H9 (cell line): ENCODE measurements at regions not wholly inside any gene's neighbourhood (a gene's known extent, or its start where the extent isn't known, plus 50 kb on each side); places are given as distances from the start of the nearest gene placed in this dataset.

Experiments
- DNase-seq: peaks from one replicate; pipeline ENCODE4 v3.0.0-alpha.2; 2017
- H2AFZ ChIP-seq: one replicate; pipeline ENCODE4 v1.6.1; 2013; ENCODE audit warnings: mild to moderate bottlenecking, low read length, control low read depth, moderate library complexity
- H2AK5ac ChIP-seq: 2 replicates; pipeline ENCODE4 v1.6.1; 2013; ENCODE audit warnings: low read length, control low read depth, mixed read lengths; ENCODE audit not compliant: insufficient read length
- H2BK120ac ChIP-seq: one replicate; pipeline ENCODE4 v1.6.1; 2013; ENCODE audit warnings: low read depth, mild to moderate bottlenecking, low read length, control low read depth, inconsistent platforms; ENCODE audit not compliant: poor library complexity, severe bottlenecking
- H2BK12ac ChIP-seq: 2 replicates; pipeline ENCODE4 v1.6.1; 2013; ENCODE audit warnings: low read length, control low read depth, mixed read lengths, low read depth; ENCODE audit not compliant: insufficient read length
- H2BK15ac ChIP-seq: 2 replicates; pipeline ENCODE4 v1.6.1; 2013; ENCODE audit warnings: low read depth, low read length, control low read depth
- H2BK20ac ChIP-seq: one replicate; pipeline ENCODE4 v1.6.1; 2013; ENCODE audit warnings: low read depth, mild to moderate bottlenecking, low read length, control low read depth, inconsistent platforms; ENCODE audit not compliant: poor library complexity, severe bottlenecking
- H2BK5ac ChIP-seq: 2 replicates; pipeline ENCODE4 v1.6.1; 2013; ENCODE audit warnings: low read length, control low read depth, mixed read lengths; ENCODE audit not compliant: insufficient read length
- H3K14ac ChIP-seq: 2 replicates; pipeline ENCODE4 v1.6.1; 2013; ENCODE audit warnings: low read length, control low read depth; ENCODE audit not compliant: insufficient read depth
- H3K18ac ChIP-seq: 2 replicates; pipeline ENCODE4 v1.6.1; 2013; ENCODE audit warnings: low read depth, mild to moderate bottlenecking, mixed read lengths, low read length, control low read depth; ENCODE audit not compliant: insufficient read length
- H3K23ac ChIP-seq: 2 replicates; pipeline ENCODE4 v1.6.1; 2013; ENCODE audit warnings: low read length, control low read depth, mixed read lengths, low read depth; ENCODE audit not compliant: insufficient read length
- H3K23me2 ChIP-seq: 2 replicates; pipeline ENCODE4 v1.6.1; 2013; ENCODE audit warnings: low read depth, mild to moderate bottlenecking, mixed read lengths, low read length, control low read depth; ENCODE audit not compliant: insufficient read length, poor library complexity, severe bottlenecking
- H3K27ac ChIP-seq: 2 replicates; pipeline ENCODE4 v1.5.1; 2013; ENCODE audit warnings: low read length, control low read depth, mixed read lengths, low read depth; ENCODE audit not compliant: insufficient read length
- H3K27me3 ChIP-seq: 2 replicates; pipeline ENCODE4 v1.6.1; 2013; ENCODE audit warnings: low read length, control low read depth, inconsistent platforms; ENCODE audit not compliant: insufficient read depth
- H3K4ac ChIP-seq: 2 replicates; pipeline ENCODE4 v1.6.1; 2013; ENCODE audit warnings: low read depth, mild to moderate bottlenecking, control low read depth, inconsistent platforms, low read length, moderate library complexity
- H3K4me1 ChIP-seq: 2 replicates; pipeline ENCODE4 v1.6.1; 2013; ENCODE audit warnings: low read length, control low read depth, inconsistent platforms; ENCODE audit not compliant: insufficient read depth
- H3K4me2 ChIP-seq: 2 replicates; pipeline ENCODE4 v1.6.1; 2013; ENCODE audit warnings: low read length, control low read depth, mixed read lengths; ENCODE audit not compliant: insufficient read length, insufficient read depth
- H3K56ac ChIP-seq: 2 replicates; pipeline ENCODE4 v1.6.1; 2013; ENCODE audit warnings: low read depth, mild to moderate bottlenecking, mixed read lengths, low read length, control low read depth; ENCODE audit not compliant: insufficient read length
- H3K79me1 ChIP-seq: 2 replicates; pipeline ENCODE4 v1.6.1; 2013; ENCODE audit warnings: low read depth, mild to moderate bottlenecking, moderate library complexity, low read length, control low read depth, inconsistent platforms; ENCODE audit not compliant: insufficient read depth, poor library complexity, severe bottlenecking
- H3K79me2 ChIP-seq: 2 replicates; pipeline ENCODE4 v1.6.1; 2013; ENCODE audit warnings: low read length, control low read depth, inconsistent platforms; ENCODE audit not compliant: insufficient read depth
- H3K9ac ChIP-seq: 2 replicates; pipeline ENCODE4 v1.6.1; 2013; ENCODE audit warnings: low read length, control low read depth, mixed read lengths; ENCODE audit not compliant: insufficient read length; ENCODE audit errors: extremely low read depth
- H3K9me3 ChIP-seq: one replicate; pipeline ENCODE4 v1.6.1; 2013; ENCODE audit warnings: low read depth, low read length, inconsistent platforms; ENCODE audit not compliant: control insufficient read depth
- H3T11ph ChIP-seq: one replicate; pipeline ENCODE4 v1.6.1; 2013; ENCODE audit warnings: mild to moderate bottlenecking, low read length, control low read depth, inconsistent platforms
- H4K20me1 ChIP-seq: one replicate; pipeline ENCODE4 v1.6.1; 2013; ENCODE audit not compliant: control insufficient read depth, insufficient read length, insufficient read depth
- H4K5ac ChIP-seq: 2 replicates; pipeline ENCODE4 v1.6.1; 2013; ENCODE audit warnings: low read depth, mild to moderate bottlenecking, mixed read lengths, low read length, control low read depth; ENCODE audit not compliant: insufficient read length
- H4K8ac ChIP-seq: replicated peaks from 2 replicates; pipeline ENCODE4 v1.6.1; 2013; ENCODE audit warnings: low read length, control low read depth, mixed read lengths, low read depth; ENCODE audit not compliant: insufficient read length
- H4K91ac ChIP-seq: 2 replicates; pipeline ENCODE4 v1.6.1; 2013; ENCODE audit warnings: low read depth, mild to moderate bottlenecking, moderate library complexity, mixed read lengths, low read length, control low read depth; ENCODE audit not compliant: insufficient read length
- H3K27ac Mint-ChIP-seq, 3 experiments: 2 replicates in 2 of 3; 3 replicates in 1 of 3; pipeline ENCODE4 v1.8.0; 2020 to 2021; ENCODE audit warnings: mixed read lengths in 3 of 3, mild to moderate bottlenecking in 1 of 3, moderate library complexity in 1 of 3
- H3K27me3 Mint-ChIP-seq: 2 replicates; pipeline ENCODE4 v1.8.0; 2021; ENCODE audit warnings: low read depth, mild to moderate bottlenecking, moderate library complexity, mixed read lengths
- H3K36me3 Mint-ChIP-seq, 3 experiments: 2 replicates in 2 of 3; 3 replicates in 1 of 3; pipeline ENCODE4 v1.8.0; 2020 to 2021; ENCODE audit warnings: low read depth in 3 of 3, mixed read lengths in 3 of 3; ENCODE audit not compliant: insufficient read depth in 1 of 3
- H3K4me1 Mint-ChIP-seq, 2 experiments: 2 replicates each; pipeline ENCODE4 v1.8.0; 2020; ENCODE audit warnings: mixed read lengths in 2 of 2
- H3K4me3 Mint-ChIP-seq, 2 experiments: 2 replicates in 1 of 2; 3 replicates in 1 of 2; pipeline ENCODE4 v1.8.0; 2020 to 2021; ENCODE audit warnings: mild to moderate bottlenecking in 2 of 2, mixed read lengths in 2 of 2, moderate library complexity in 1 of 2
- H3K9me3 Mint-ChIP-seq, 2 experiments: 2 replicates in 1 of 2; 3 replicates in 1 of 2; pipeline ENCODE4 v1.8.0; 2020; ENCODE audit warnings: mild to moderate bottlenecking in 2 of 2, mixed read lengths in 2 of 2, moderate library complexity in 1 of 2
- CTCF ChIP-seq: fragments of 200-600 bp; sonication (generic); conservative IDR thresholded peaks from 3 replicates; pipeline ENCODE4 v1.8.0; 2021; ENCODE audit warnings: antibody characterized with exemption, mild to moderate bottlenecking
- WGBS: extraction: QIAGEN DNeasy Blood & Tissue Kit; methylation state at CpG from one replicate; pipeline ENCODE4 v1.1.7; 2013; ENCODE audit warnings: missing lambda C conversion rate, low lambda C conversion rate, mixed read lengths; ENCODE audit not compliant: insufficient read length; ENCODE audit errors: extremely low coverage; 5-methylcytosine and 5-hydroxymethylcytosine counted together

GRCh38 chr1:224047538-224047937 is 66.4 kb upstream of the FBXO28 start:
- Histone ChIP-seq H2AK5ac (no peak overlapping the region), H3K14ac (no peak overlapping the region), H2BK5ac (no peak overlapping the region), H3K9ac (no peak overlapping the region), H3K79me1 (no peaks in the 10 kb centered on the region), H3K56ac (no peak overlapping the region), H3K79me2 (no peaks in the 10 kb centered on the region), H2BK120ac (no peak overlapping the region), H3K23ac (no peak overlapping the region), H2BK20ac (no peak overlapping the region), H4K5ac (no peak overlapping the region), H4K20me1 (no peaks in the 10 kb centered on the region), H3T11ph (no peak overlapping the region), H3K27me3 (no peaks in the 10 kb centered on the region), H2BK12ac (no peak overlapping the region), H3K4ac (no peak overlapping the region), H4K91ac (no peak overlapping the region), H3K4me2 (no peak overlapping the region), H3K27ac (no peak overlapping the region), H4K8ac (no peak overlapping the region), H3K23me2 (no peaks in the 10 kb centered on the region), H2BK15ac (no peak overlapping the region), H3K9me3 (no peaks in the 10 kb centered on the region), H3K4me1 (no peaks in the 10 kb centered on the region), H3K18ac (no peak overlapping the region), H2AFZ (no peak overlapping the region)
- no peak for DNase-seq
- Mint-ChIP-seq H3K36me3 (peaks cover 0 to 4% (median 0%) of the 10 kb centered on the region in 3 experiments; a peak in 1 of 7 replicates), H3K4me3 (no peak overlapping the region), H3K27ac (no peak overlapping the region), H3K4me1 (peaks cover 5% of the 10 kb centered on the region in 2 experiments; a peak in 3 of 4 replicates), H3K27me3 (no peaks in the 10 kb centered on the region; the same call in none of the 2 replicates), H3K9me3 (peaks cover 3 to 4% of the 10 kb centered on the region in 2 experiments; a peak in 1 of 5 replicates)
- WGBS, result no CpG with 5 or more reads among the region's 2 CpGs
- no peak for TF ChIP-seq CTCF
